ENCODE measurements at regions not wholly inside any gene's neighbourhood (a gene's known extent, or its start where the extent isn't known, plus 50 kb on each side); places are given as distances from the start of the nearest gene placed in this dataset.

GRCh38 chr11:104654181-104654813, 244.0 kb downstream of the CASP12 start:
- DNase-seq = no peak
- H3K4me3 ChIP-seq = no peak overlapping the region
- no peaks in the 10 kb centered on the region for H3K9me3 ChIP-seq
- H3K27me3 ChIP-seq (ENCODE audit: insufficient read depth in 3 of 3, low read length in 2 of 3) = no peaks in the 10 kb centered on the region
- WGBS, 3 donors = 88 to 97% (median 95%) methylated on average over 1 of the region's 1 CpG
- intact Hi-C loops (cut with DNase I) = no loop called here
- ATAC-seq = no peak
- peaks cover 11% of the 10 kb centered on the region for H3K4me1 ChIP-seq
- H3K27ac ChIP-seq = no peak overlapping the region
- no peaks in the 10 kb centered on the region for H3K36me3 ChIP-seq (ENCODE audit: insufficient read depth in 1 of 2, low read depth in 1 of 2)
- TF ChIP-seq CTCF (IDR thresholded peaks at IDR 0.05) = no peak

GRCh38 chr11:104653407-104653806, 244.9 kb downstream of the CASP12 start:
- H3K36me3 ChIP-seq (ENCODE audit: insufficient read depth in 1 of 2, low read depth in 1 of 2) = no peaks in the 10 kb centered on the region
- intact Hi-C loops (cut with DNase I) = no loop called here
- no peak for TF ChIP-seq CTCF (IDR thresholded peaks at IDR 0.05)
- H3K9me3 ChIP-seq = no peaks in the 10 kb centered on the region
- H3K27ac ChIP-seq = no peak overlapping the region
- H3K4me1 ChIP-seq = peaks cover 11% of the 10 kb centered on the region
- peak; percentile 37 to 51 (median 44) for ATAC-seq
- DNase-seq = no peak
- no peaks in the 10 kb centered on the region for H3K27me3 ChIP-seq (ENCODE audit: insufficient read depth in 3 of 3, low read length in 2 of 3)
- WGBS, 3 donors = 14 to 19% (median 14%) methylated on average over 5 of the region's 5 CpGs
- no peak overlapping the region for H3K4me3 ChIP-seq

- H3K27me3 ChIP-seq (ENCODE audit: insufficient read depth in 3 of 3, low read length in 2 of 3) = no peaks in the 10 kb centered on the region
- H3K4me3 ChIP-seq = no peak overlapping the region
- WGBS, 3 donors = 32 to 55% (median 36%) methylated on average over 4 of the region's 4 CpGs
- H3K27ac ChIP-seq = no peak overlapping the region
- no peaks in the 10 kb centered on the region for H3K9me3 ChIP-seq
- ATAC-seq (no peak), DNase-seq (no peak)
- TF ChIP-seq CTCF (IDR thresholded peaks at IDR 0.05) = no peak
- peaks cover 11% of the 10 kb centered on the region for H3K4me1 ChIP-seq
- intact Hi-C loops (cut with DNase I) = no loop called here
- no peaks in the 10 kb centered on the region for H3K36me3 ChIP-seq (ENCODE audit: insufficient read depth in 1 of 2, low read depth in 1 of 2)
Measured at GRCh38 chr11:104652996-104653395, 245.3 kb downstream of the CASP12 start.

- Histone ChIP-seq H3K36me3 (ENCODE audit: insufficient read depth in 1 of 2, low read depth in 1 of 2) (no peaks in the 10 kb centered on the region), H3K27me3 (ENCODE audit: insufficient read depth in 3 of 3, low read length in 2 of 3) (no peaks in the 10 kb centered on the region), H3K9me3 (no peaks in the 10 kb centered on the region), H3K4me1 (peaks cover 11% of the 10 kb centered on the region), H3K27ac (no peak overlapping the region), H3K4me3 (no peak overlapping the region)
- no peak for DNase-seq
- no peak for ATAC-seq
- intact Hi-C loops (cut with DNase I) = no loop called here
- TF ChIP-seq CTCF (IDR thresholded peaks at IDR 0.05) = no peak
- WGBS, 3 donors = 89 to 94% (median 90%) methylated on average over 5 of the region's 5 CpGs
Measured at GRCh38 chr11:104650234-104650633, 248.0 kb downstream of the CASP12 start.

GRCh38 chr11:104649002-104649401, 249.3 kb downstream of the CASP12 start:
- intact Hi-C loops (cut with DNase I) = no loop called here
- no peak for TF ChIP-seq CTCF (IDR thresholded peaks at IDR 0.05)
- ATAC-seq (no peak), DNase-seq (no peak)
- Histone ChIP-seq H3K36me3 (ENCODE audit: insufficient read depth in 1 of 2, low read depth in 1 of 2) (no peaks in the 10 kb centered on the region), H3K9me3 (no peaks in the 10 kb centered on the region), H3K27me3 (ENCODE audit: insufficient read depth in 3 of 3, low read length in 2 of 3) (no peaks in the 10 kb centered on the region), H3K4me1 (peaks cover 4% of the 10 kb centered on the region), H3K27ac (no peak overlapping the region), H3K4me3 (no peak overlapping the region)
- WGBS, 3 donors = 11 to 24% (median 23%) methylated on average over 1 of the region's 1 CpG
